ENCODE measurements at regions not wholly inside any gene's neighbourhood (a gene's known extent, or its start where the extent isn't known, plus 50 kb on each side); places are given as distances from the start of the nearest gene placed in this dataset.
"Not testable (repeated sequence)": the region's sequence is repeated elsewhere in the genome, so short reads cannot be mapped to it uniquely, and the experiment has no call there.

DNA sequence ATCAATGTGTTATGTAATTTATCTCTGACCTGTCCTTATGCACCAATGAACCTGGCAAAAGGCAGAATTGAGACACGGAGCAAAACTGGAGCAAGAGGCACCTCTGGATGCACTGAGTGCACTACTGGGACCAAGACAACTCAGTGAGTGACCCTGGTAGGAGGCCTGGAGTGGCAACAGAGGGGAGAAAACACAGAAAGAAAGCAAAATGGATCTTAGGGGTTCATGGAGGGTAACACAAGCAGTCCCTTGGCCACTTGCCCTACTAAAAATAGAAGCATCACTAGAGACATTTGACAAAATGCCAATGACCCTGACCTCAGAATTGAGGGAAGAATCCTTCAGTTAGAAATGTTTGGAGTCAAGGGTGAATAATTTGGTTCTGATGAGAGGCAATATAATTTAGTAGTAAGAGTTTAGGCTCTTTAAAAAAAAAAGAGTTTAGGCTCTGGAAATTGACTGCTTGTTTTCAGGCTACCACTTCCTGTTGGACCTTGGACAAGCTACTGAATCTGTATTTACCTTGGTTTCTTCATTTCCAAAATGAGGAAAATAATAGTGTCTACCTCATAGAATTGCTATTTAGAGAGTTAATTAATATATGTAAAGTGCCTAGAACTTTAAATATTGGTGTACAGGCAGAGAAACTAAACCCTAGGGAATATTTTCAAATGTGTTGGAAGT is 234.9 kb upstream of the TARS1 start:
- H3K79me2 ChIP-seq (ENCODE audit: insufficient read depth, low read length), result no peaks in the 10 kb centered on the region
- no peak for FAIRE-seq
- no peaks in the 10 kb centered on the region for H3K4me1 Mint-ChIP-seq (ENCODE audit: low read depth, unreplicated experiment)

DNA sequence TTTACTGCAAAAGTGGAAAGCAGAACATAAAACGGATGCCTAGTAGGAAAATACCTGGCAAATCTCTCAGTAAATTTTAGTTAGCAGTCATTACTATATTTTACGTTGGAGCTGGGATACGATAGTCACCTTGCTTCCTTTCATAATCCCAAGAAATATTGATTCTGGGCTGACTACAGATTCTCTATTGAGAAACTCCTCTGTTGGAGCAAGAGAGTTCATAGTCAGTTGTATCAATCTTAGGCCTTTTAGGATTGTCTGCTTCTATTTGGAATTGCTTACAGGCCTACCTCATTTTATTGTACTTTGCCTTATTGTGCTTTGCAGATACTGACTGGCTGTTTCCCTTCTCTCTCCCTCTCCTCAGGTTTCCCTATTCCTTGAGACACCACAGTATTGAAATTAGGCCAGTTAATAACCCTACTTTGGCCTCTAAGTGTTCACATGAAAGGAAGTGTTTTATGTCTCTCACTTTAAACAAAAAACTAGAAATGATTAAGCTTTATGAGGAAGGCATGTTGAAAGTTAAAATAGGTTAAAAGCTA is 233.7 kb upstream of the TARS1 start:
- Histone ChIP-seq H3K36me3 (ENCODE audit: insufficient read depth, low read length) (no peaks in the 10 kb centered on the region), H3K27me3 (ENCODE audit: insufficient read depth, low read length) (no peaks in the 10 kb centered on the region), H3K9me3 (ENCODE audit: insufficient read depth, low read depth, low read length) (no peaks in the 10 kb centered on the region), H2AFZ (ENCODE audit: low read depth, low read length) (no peak overlapping the region), H3K4me3 (ENCODE audit: insufficient read depth, low read depth, low read length) (no peak overlapping the region), H3K79me2 (ENCODE audit: insufficient read depth, low read length) (no peaks in the 10 kb centered on the region), H3K4me1 (ENCODE audit: insufficient read depth, low read length) (no peaks in the 10 kb centered on the region), H3K27ac (ENCODE audit: low read depth, low read length) (no peak overlapping the region), H4K20me1 (ENCODE audit: insufficient read depth, low read length) (no peaks in the 10 kb centered on the region), H3K9ac (ENCODE audit: low read length) (no peak overlapping the region), H3K4me2 (ENCODE audit: low read length) (no peak overlapping the region)
- Mint-ChIP-seq H3K4me1 (ENCODE audit: low read depth, unreplicated experiment) (no peaks in the 10 kb centered on the region), H3K27me3 (ENCODE audit: low read depth, unreplicated experiment) (no peaks in the 10 kb centered on the region), H3K9me3 (ENCODE audit: unreplicated experiment) (no peaks in the 10 kb centered on the region), H3K36me3 (ENCODE audit: low read depth, unreplicated experiment) (no peaks in the 10 kb centered on the region), H3K4me3 (ENCODE audit: unreplicated experiment) (no peak overlapping the region), H3K27ac (ENCODE audit: unreplicated experiment) (no peak overlapping the region)
- TF ChIP-seq EZH2 (IDR thresholded peaks at IDR 0.05; ENCODE audit: insufficient read depth, low read length), result no peak
- TF ChIP-seq, protein P1, sequence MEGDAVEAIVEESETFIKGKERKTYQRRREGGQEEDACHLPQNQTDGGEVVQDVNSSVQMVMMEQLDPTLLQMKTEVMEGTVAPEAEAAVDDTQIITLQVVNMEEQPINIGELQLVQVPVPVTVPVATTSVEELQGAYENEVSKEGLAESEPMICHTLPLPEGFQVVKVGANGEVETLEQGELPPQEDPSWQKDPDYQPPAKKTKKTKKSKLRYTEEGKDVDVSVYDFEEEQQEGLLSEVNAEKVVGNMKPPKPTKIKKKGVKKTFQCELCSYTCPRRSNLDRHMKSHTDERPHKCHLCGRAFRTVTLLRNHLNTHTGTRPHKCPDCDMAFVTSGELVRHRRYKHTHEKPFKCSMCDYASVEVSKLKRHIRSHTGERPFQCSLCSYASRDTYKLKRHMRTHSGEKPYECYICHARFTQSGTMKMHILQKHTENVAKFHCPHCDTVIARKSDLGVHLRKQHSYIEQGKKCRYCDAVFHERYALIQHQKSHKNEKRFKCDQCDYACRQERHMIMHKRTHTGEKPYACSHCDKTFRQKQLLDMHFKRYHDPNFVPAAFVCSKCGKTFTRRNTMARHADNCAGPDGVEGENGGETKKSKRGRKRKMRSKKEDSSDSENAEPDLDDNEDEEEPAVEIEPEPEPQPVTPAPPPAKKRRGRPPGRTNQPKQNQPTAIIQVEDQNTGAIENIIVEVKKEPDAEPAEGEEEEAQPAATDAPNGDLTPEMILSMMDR (IDR thresholded peaks at IDR 0.05; ENCODE audit: insufficient read depth, low read depth, low read length), result no peak
- no peak for DNase-seq (ENCODE audit: low read depth)
- no peak for FAIRE-seq

More for the DNA sequence above, 234.9 kb upstream of the TARS1 start:
- Histone ChIP-seq H3K9ac (ENCODE audit: low read length) (no peak overlapping the region), H3K36me3 (ENCODE audit: insufficient read depth, low read length) (no peaks in the 10 kb centered on the region), H3K9me3 (ENCODE audit: insufficient read depth, low read depth, low read length) (no peaks in the 10 kb centered on the region), H4K20me1 (ENCODE audit: insufficient read depth, low read length) (no peaks in the 10 kb centered on the region), H3K27ac (ENCODE audit: low read depth, low read length) (no peak overlapping the region), H3K27me3 (ENCODE audit: insufficient read depth, low read length) (no peaks in the 10 kb centered on the region), H3K4me1 (ENCODE audit: insufficient read depth, low read length) (no peaks in the 10 kb centered on the region), H3K4me2 (ENCODE audit: low read length) (no peak overlapping the region), H2AFZ (ENCODE audit: low read depth, low read length) (no peak overlapping the region), H3K4me3 (ENCODE audit: insufficient read depth, low read depth, low read length) (no peak overlapping the region)
- no peak for DNase-seq (ENCODE audit: low read depth)
- no peak overlapping the region for H3K4me3 Mint-ChIP-seq (ENCODE audit: unreplicated experiment)
- H3K9me3 Mint-ChIP-seq (ENCODE audit: unreplicated experiment), result no peaks in the 10 kb centered on the region
- H3K27me3 Mint-ChIP-seq (ENCODE audit: low read depth, unreplicated experiment), result no peaks in the 10 kb centered on the region
- TF ChIP-seq, protein P1 (IDR thresholded peaks at IDR 0.05; ENCODE audit: insufficient read depth, low read depth, low read length), result no peak
- TF ChIP-seq EZH2 (IDR thresholded peaks at IDR 0.05; ENCODE audit: insufficient read depth, low read length), result no peak
- no peaks in the 10 kb centered on the region for H3K36me3 Mint-ChIP-seq (ENCODE audit: low read depth, unreplicated experiment)
- H3K27ac Mint-ChIP-seq (ENCODE audit: unreplicated experiment), result no peak overlapping the region

DNA sequence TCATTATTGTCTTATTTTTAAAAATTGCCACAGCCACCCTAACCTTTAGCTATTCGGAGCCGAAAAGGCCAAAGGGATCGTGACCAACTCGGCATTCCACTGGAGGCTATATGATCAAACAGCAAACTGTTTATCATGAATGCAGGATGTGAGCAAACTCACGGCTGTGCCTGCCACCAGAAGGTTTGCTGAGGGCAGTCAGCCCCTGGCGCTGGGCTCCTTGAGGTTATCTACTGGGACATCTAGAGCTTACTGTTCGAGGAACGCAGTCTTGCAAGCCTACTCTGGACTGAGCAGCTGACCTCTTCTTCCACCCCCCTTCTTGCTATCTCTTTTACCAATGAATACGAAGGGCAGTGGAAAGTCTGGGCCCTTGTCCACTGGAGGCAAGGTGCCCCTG is 231.5 kb upstream of the TARS1 start:
- Histone ChIP-seq H3K36me3 (ENCODE audit: insufficient read depth, low read length) (no peaks in the 10 kb centered on the region), H3K4me3 (ENCODE audit: insufficient read depth, low read depth, low read length) (no peak overlapping the region), H2AFZ (ENCODE audit: low read depth, low read length) (no peak overlapping the region), H3K27ac (ENCODE audit: low read depth, low read length) (no peak overlapping the region), H3K27me3 (ENCODE audit: insufficient read depth, low read length) (no peaks in the 10 kb centered on the region), H3K9ac (ENCODE audit: low read length) (no peak overlapping the region), H3K4me2 (ENCODE audit: low read length) (no peak overlapping the region), H3K79me2 (ENCODE audit: insufficient read depth, low read length) (no peaks in the 10 kb centered on the region), H3K9me3 (ENCODE audit: insufficient read depth, low read depth, low read length) (no peaks in the 10 kb centered on the region), H3K4me1 (ENCODE audit: insufficient read depth, low read length) (no peaks in the 10 kb centered on the region), H4K20me1 (ENCODE audit: insufficient read depth, low read length) (no peaks in the 10 kb centered on the region)
- FAIRE-seq (no peak), DNase-seq (ENCODE audit: low read depth) (no peak)
- H3K36me3 Mint-ChIP-seq (ENCODE audit: low read depth, unreplicated experiment), result no peaks in the 10 kb centered on the region
- no peaks in the 10 kb centered on the region for H3K9me3 Mint-ChIP-seq (ENCODE audit: unreplicated experiment)
- no peak overlapping the region for H3K4me3 Mint-ChIP-seq (ENCODE audit: unreplicated experiment)
- H3K27ac Mint-ChIP-seq (ENCODE audit: unreplicated experiment), result no peak overlapping the region
- TF ChIP-seq EZH2 (IDR thresholded peaks at IDR 0.05; ENCODE audit: insufficient read depth, low read length), result no peak
- H3K27me3 Mint-ChIP-seq (ENCODE audit: low read depth, unreplicated experiment), result no peaks in the 10 kb centered on the region
- H3K4me1 Mint-ChIP-seq (ENCODE audit: low read depth, unreplicated experiment), result no peaks in the 10 kb centered on the region

DNA sequence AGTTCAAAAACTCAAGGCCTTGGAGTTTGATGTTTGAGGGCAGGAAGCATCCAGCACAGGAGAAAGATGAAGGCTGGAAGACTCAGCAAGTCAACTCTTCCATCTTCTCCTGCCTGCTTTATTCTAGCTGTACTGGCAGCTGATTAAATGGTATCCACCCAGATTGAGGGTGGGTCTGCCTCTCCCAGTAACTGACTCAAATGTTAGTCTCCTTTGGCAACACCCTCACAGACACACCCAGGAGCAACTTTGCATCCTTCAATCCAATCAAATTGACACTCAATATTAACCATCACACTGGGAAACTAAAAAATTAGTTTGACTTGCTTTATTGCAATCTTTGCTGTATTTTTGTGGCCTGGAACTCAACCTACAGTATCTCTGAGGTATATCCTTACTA is 230.5 kb upstream of the TARS1 start:
- H3K4me2 ChIP-seq (ENCODE audit: low read length); H3K27me3 ChIP-seq (ENCODE audit: insufficient read depth, low read length); DNase-seq (ENCODE audit: low read depth); H3K27ac ChIP-seq (ENCODE audit: low read depth, low read length); H2AFZ ChIP-seq (ENCODE audit: low read depth, low read length); H3K27me3 Mint-ChIP-seq (ENCODE audit: low read depth, unreplicated experiment); H3K27ac Mint-ChIP-seq (ENCODE audit: unreplicated experiment); H3K36me3 Mint-ChIP-seq (ENCODE audit: low read depth, unreplicated experiment); H3K4me3 ChIP-seq (ENCODE audit: insufficient read depth, low read depth, low read length); H3K4me1 ChIP-seq (ENCODE audit: insufficient read depth, low read length); H4K20me1 ChIP-seq (ENCODE audit: insufficient read depth, low read length); FAIRE-seq; H3K4me1 Mint-ChIP-seq (ENCODE audit: low read depth, unreplicated experiment); H3K4me3 Mint-ChIP-seq (ENCODE audit: unreplicated experiment); H3K9ac ChIP-seq (ENCODE audit: low read length); H3K36me3 ChIP-seq (ENCODE audit: insufficient read depth, low read length); H3K9me3 ChIP-seq (ENCODE audit: insufficient read depth, low read depth, low read length); H3K9me3 Mint-ChIP-seq (ENCODE audit: unreplicated experiment); H3K79me2 ChIP-seq (ENCODE audit: insufficient read depth, low read length): not testable (repeated sequence)
